ENCODE measurements at regions not wholly inside any gene's neighbourhood (a gene's known extent, or its start where the extent isn't known, plus 50 kb on each side); places are given as distances from the start of the nearest gene placed in this dataset.

GRCh38 chr6:141658696-141659095 is 474.0 kb upstream of the GJE1 start:
- no peak for TF ChIP-seq CTCF (IDR thresholded peaks at IDR 0.05; ENCODE audit: insufficient read depth, low read depth, low read length)
- no peak for TF ChIP-seq EZH2 (IDR thresholded peaks at IDR 0.05; ENCODE audit: insufficient read depth, low read length)
